ENCODE measurements at regions not wholly inside any gene's neighbourhood (a gene's known extent, or its start where the extent isn't known, plus 50 kb on each side); places are given as distances from the start of the nearest gene placed in this dataset.

DNA sequence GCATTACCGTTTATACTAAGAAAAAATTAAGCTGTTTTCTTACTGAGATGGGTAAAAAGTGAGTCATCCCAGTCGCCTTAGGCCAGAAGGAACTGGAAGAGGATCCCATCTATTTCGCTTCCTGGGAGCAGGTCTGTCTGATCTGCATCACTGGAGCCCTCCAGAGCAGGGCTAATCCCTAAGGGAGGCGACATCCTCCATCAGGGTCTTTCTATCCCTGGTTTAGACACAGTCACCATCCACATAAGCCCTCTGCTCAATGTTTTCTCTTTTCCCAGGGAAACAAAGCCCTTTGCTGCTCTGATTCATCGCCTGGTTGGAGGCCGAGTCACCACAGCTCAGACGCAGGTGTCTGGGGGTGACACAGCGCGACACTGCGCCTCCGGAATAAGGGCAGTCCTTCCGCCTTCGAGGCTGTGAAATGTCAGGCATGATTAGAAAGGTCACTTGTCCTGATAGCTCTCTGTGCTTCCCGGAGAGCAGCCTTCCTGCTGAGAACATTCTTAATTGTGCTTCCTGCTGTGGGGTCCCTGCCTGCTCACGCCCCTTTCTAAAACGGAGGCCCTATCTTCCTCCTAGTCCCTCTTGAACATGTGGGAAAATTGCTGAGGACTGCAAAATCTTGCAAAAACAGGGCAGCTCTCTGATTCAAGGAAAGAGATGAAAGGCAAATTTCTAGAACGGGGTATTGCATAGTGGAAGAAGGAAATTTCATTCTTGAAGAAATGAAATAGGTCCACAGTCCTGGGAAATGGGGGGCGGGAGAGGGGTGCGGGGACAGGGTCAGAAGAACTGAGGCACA, 56.3 kb downstream of the MARCHF4 start:
- H3K9me3 Mint-ChIP-seq = no peaks in the 10 kb centered on the region
- no peak overlapping the region for H3K4me3 Mint-ChIP-seq
- intact Hi-C loops (cut with micrococcal nuclease) = no loop called here
- no peak overlapping the region for H3K27ac Mint-ChIP-seq
- no peak for DNase-seq
- H3K27me3 Mint-ChIP-seq = peaks cover 30% of the 10 kb centered on the region
- no peaks in the 10 kb centered on the region for H3K4me1 Mint-ChIP-seq
- no peak for ATAC-seq (ENCODE audit: low read depth)
- no peak for TF ChIP-seq CTCF (IDR thresholded peaks at IDR 0.05)
- H3K36me3 Mint-ChIP-seq (ENCODE audit: low read depth) = no peaks in the 10 kb centered on the region
- ChIA-PET POLR2A (no interaction called here), CTCF (no interaction called here)

DNA sequence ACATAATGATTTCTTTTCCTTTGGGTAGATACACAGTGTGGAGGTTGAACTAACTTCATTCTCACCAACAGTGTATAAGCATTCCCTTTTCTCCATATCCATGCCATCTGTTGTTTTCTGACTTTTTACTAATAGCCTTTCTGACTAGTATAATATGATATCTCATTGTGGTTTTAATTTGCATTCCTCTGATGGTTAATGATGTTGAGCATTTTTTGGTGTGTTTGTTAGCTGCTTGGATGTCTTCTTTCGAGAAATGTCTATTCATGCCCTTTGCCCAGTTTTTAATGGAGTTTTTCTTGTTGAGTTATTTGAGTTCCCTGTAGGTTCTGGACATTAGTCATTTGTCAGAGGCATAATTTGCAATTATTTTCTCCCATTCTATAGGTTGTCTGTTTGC, 59.8 kb downstream of the MARCHF4 start:
- Mint-ChIP-seq H3K4me1 (no peaks in the 10 kb centered on the region), H3K27ac (no peak overlapping the region), H3K27me3 (peaks cover 23% of the 10 kb centered on the region), H3K9me3 (no peaks in the 10 kb centered on the region), H3K36me3 (ENCODE audit: low read depth) (no peaks in the 10 kb centered on the region), H3K4me3 (no peak overlapping the region)
- TF ChIP-seq CTCF (IDR thresholded peaks at IDR 0.05) = no peak
- ATAC-seq (ENCODE audit: low read depth) (no peak), DNase-seq (no peak)
- intact Hi-C loops (cut with micrococcal nuclease) = no loop called here
- CTCF ChIA-PET = no interaction called here
- POLR2A ChIA-PET = no interaction called here

GRCh38 chr2:216308576-216308975, 63.7 kb downstream of the MARCHF4 start:
- Mint-ChIP-seq H3K27me3 (peaks cover 16% of the 10 kb centered on the region), H3K36me3 (ENCODE audit: low read depth) (no peaks in the 10 kb centered on the region), H3K4me1 (no peaks in the 10 kb centered on the region), H3K4me3 (no peak overlapping the region), H3K27ac (no peak overlapping the region), H3K9me3 (no peaks in the 10 kb centered on the region)
- POLR2A ChIA-PET = no interaction called here
- CTCF ChIA-PET = no interaction called here
- intact Hi-C loops (cut with micrococcal nuclease) = no loop called here
- ATAC-seq (ENCODE audit: low read depth) (no peak), DNase-seq (no peak)
- no peak for TF ChIP-seq CTCF (IDR thresholded peaks at IDR 0.05)

DNA sequence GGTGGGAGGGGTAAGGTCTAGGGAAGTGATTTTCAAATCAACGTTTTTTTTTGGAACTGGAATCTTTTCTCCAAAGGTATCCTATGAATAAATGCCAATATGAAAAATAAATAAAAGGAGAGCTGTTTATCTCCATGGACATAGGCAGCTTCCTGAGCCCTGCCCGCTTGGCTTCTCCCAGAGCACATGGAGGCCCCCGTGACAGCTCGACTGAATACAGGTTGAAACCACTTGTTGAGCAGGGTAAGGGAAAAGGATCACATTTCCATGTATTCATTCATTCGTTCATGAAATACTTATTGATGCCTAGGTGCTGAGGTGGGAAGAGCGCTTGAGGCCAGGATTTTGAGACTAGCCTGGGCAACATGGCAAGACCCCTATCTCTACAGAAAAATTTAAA, 64.8 kb downstream of the MARCHF4 start:
- Mint-ChIP-seq H3K27ac (no peak overlapping the region), H3K4me1 (no peaks in the 10 kb centered on the region), H3K9me3 (no peaks in the 10 kb centered on the region), H3K36me3 (ENCODE audit: low read depth) (no peaks in the 10 kb centered on the region), H3K27me3 (peaks cover 10% of the 10 kb centered on the region), H3K4me3 (no peak overlapping the region)
- intact Hi-C loops (cut with micrococcal nuclease) = no loop called here
- ATAC-seq (ENCODE audit: low read depth) = no peak
- no peak for DNase-seq
- POLR2A ChIA-PET = no interaction called here
- TF ChIP-seq CTCF (IDR thresholded peaks at IDR 0.05) = no peak
- CTCF ChIA-PET = no interaction called here

DNA sequence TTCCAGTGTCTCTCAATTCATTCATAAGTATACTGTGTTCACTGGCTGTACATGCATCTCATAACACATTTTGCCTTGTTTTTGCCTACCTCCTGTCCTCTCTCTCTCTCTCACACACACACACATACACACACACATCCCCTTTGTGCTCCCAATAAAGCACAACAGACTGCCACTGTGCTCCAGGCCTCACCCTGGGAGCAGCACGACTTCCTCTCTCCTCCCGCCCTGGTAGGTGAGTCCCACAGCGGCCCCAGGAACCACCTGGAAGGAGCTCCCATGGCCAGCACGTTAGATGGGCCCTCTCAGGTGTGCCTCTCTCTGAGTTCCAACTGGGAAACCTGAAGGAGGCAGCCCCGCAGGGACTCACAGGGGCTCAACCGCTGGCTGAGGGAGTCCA, 65.4 kb downstream of the MARCHF4 start:
- no peak overlapping the region for H3K27ac Mint-ChIP-seq
- peaks cover 6% of the 10 kb centered on the region for H3K27me3 Mint-ChIP-seq
- ATAC-seq (ENCODE audit: low read depth) (no peak), DNase-seq (no peak)
- ChIA-PET CTCF (no interaction called here), POLR2A (no interaction called here)
- TF ChIP-seq CTCF (IDR thresholded peaks at IDR 0.05) = no peak
- no peaks in the 10 kb centered on the region for H3K36me3 Mint-ChIP-seq (ENCODE audit: low read depth)
- intact Hi-C loops (cut with micrococcal nuclease) = no loop called here
- H3K4me3 Mint-ChIP-seq = no peak overlapping the region
- H3K4me1 Mint-ChIP-seq = no peaks in the 10 kb centered on the region
- no peaks in the 10 kb centered on the region for H3K9me3 Mint-ChIP-seq
